ENCODE measurements at regions not wholly inside any gene's neighbourhood (a gene's known extent, or its start where the extent isn't known, plus 50 kb on each side); places are given as distances from the start of the nearest gene placed in this dataset.

DNA sequence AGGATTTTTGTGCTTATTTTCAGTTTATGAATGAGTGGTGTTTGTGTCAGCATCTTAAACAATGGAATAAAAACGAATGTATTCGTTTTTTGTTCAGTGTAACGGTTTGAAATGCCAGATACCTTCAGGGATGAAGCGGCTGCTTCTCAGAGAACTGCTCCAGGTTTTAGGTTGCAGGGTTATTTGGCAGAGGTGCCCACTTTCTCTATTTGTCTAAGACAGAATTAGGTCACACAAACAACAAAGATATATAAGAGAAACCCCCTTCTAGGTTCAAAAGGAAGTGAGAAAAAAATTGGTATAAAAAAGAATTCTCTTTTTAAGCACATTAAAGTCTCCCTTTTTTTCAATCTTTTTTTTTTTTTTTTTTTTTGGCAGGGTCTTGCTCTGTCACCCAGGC lies 98.9 kb downstream of the MFAP3L start:
- CTCF ChIA-PET = no interaction called here
- intact Hi-C loops (cut with micrococcal nuclease; ENCODE audit: unreplicated experiment) = no loop called here
- no TSS peak for BruUV-seq (replicated peaks)

DNA sequence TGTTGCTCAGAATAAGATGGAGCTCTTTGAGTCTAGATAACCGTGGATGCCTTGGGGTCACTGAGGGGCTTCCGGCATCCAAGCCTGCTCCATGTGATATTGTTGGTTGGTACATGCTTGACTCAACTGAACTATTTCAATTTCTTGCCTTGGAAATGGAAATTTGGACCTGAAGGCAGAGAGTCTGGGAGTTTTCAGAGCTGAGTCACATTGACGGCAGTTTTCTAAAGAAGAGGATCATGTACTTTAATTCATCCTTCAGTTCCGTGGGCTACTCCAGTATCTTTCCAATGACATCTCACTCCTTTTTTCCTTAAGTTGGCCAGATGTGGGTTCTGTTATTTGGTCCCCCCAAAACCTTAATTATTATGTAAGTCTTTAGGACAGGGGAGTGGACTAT lies 100.5 kb downstream of the MFAP3L start:
- H3K36me3 ChIP-seq (ENCODE audit: insufficient read depth, low read length, poor library complexity, severe bottlenecking) = no peaks in the 10 kb centered on the region
- ChIA-PET CTCF (no interaction called here), POLR2A (ENCODE audit: low non-redundant PET) (no interaction called here)
- no TSS peak for BruUV-seq (replicated peaks)
- no peak overlapping the region for H3K4me3 ChIP-seq (ENCODE audit: low read depth, low read length, poor library complexity, severe bottlenecking)
- intact Hi-C loops (cut with micrococcal nuclease; ENCODE audit: unreplicated experiment) = no loop called here
- TF ChIP-seq EZH2 (IDR thresholded peaks at IDR 0.05; ENCODE audit: borderline replicate concordance, low read depth, low read length, poor library complexity, severe bottlenecking) = no peak
- TF ChIP-seq, protein P1, sequence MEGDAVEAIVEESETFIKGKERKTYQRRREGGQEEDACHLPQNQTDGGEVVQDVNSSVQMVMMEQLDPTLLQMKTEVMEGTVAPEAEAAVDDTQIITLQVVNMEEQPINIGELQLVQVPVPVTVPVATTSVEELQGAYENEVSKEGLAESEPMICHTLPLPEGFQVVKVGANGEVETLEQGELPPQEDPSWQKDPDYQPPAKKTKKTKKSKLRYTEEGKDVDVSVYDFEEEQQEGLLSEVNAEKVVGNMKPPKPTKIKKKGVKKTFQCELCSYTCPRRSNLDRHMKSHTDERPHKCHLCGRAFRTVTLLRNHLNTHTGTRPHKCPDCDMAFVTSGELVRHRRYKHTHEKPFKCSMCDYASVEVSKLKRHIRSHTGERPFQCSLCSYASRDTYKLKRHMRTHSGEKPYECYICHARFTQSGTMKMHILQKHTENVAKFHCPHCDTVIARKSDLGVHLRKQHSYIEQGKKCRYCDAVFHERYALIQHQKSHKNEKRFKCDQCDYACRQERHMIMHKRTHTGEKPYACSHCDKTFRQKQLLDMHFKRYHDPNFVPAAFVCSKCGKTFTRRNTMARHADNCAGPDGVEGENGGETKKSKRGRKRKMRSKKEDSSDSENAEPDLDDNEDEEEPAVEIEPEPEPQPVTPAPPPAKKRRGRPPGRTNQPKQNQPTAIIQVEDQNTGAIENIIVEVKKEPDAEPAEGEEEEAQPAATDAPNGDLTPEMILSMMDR (conservative IDR thresholded peaks at IDR 0.05; ENCODE audit: low read depth, low read length) = no peak
- H3K9me3 ChIP-seq (ENCODE audit: low read depth, low read length, poor library complexity, severe bottlenecking) = no peaks in the 10 kb centered on the region
- H3K4me1 ChIP-seq (ENCODE audit: insufficient read depth, low read length, poor library complexity, severe bottlenecking) = no peaks in the 10 kb centered on the region
- no peak overlapping the region for H3K27ac ChIP-seq (ENCODE audit: low read depth, low read length, poor library complexity, severe bottlenecking)
- DNase-seq (ENCODE audit: low spot score) = no peak
- H3K27me3 ChIP-seq (replicated peaks; ENCODE audit: insufficient read depth, low read depth, low read length, poor library complexity) = peaks cover 15% of the 10 kb centered on the region

More for the DNA sequence above, 98.9 kb downstream of the MFAP3L start:
- H3K27me3 ChIP-seq (replicated peaks; ENCODE audit: insufficient read depth, low read depth, low read length, poor library complexity) = peaks cover 5% of the 10 kb centered on the region
- H3K9me3 ChIP-seq (ENCODE audit: low read depth, low read length, poor library complexity, severe bottlenecking) = no peaks in the 10 kb centered on the region
- TF ChIP-seq EZH2 (IDR thresholded peaks at IDR 0.05; ENCODE audit: borderline replicate concordance, low read depth, low read length, poor library complexity, severe bottlenecking) = no peak
- TF ChIP-seq, protein P1 (conservative IDR thresholded peaks at IDR 0.05; ENCODE audit: low read depth, low read length) = no peak
- H3K4me1 ChIP-seq (ENCODE audit: insufficient read depth, low read length, poor library complexity, severe bottlenecking) = no peaks in the 10 kb centered on the region
- POLR2A ChIA-PET (ENCODE audit: low non-redundant PET) = no interaction called here
- DNase-seq (ENCODE audit: low spot score) = no peak
- no peaks in the 10 kb centered on the region for H3K36me3 ChIP-seq (ENCODE audit: insufficient read depth, low read length, poor library complexity, severe bottlenecking)
- H3K4me3 ChIP-seq (ENCODE audit: low read depth, low read length, poor library complexity, severe bottlenecking) = no peak overlapping the region
- no peak overlapping the region for H3K27ac ChIP-seq (ENCODE audit: low read depth, low read length, poor library complexity, severe bottlenecking)

DNA sequence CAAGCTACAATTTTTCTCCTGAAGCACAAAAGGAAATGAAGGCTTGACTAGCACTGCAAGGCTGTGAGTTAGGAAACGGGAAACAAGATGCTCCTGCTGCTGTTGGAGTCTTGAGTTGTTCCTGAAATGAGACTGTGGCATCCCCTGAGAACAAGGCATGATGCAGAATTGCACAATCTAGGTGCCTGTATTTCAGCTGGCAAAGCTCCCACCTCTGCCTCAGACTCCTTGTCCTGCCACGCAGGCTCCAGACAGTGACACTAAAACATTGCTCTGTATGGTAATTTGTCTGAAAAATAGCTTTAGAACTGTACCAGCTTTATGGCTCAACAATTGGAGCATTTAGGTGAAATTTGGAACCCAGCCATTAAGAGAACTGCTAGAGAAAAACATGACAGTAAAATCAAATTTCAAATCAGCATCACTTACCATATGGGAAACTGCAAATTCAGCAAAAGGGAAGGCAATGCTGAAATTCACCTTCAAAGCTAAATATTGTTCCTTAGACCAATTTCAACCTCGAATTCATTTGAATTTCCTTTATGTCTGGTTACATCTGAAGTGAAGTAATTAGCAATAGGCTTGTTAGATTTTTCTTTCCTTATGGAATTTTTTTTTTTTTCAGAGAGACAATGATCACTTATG lies 103.4 kb downstream of the MFAP3L start:
- TF ChIP-seq EZH2 (IDR thresholded peaks at IDR 0.05; ENCODE audit: borderline replicate concordance, low read depth, low read length, poor library complexity, severe bottlenecking) = no peak
- TF ChIP-seq, protein P1 (conservative IDR thresholded peaks at IDR 0.05; ENCODE audit: low read depth, low read length) = no peak
- ChIA-PET POLR2A (ENCODE audit: low non-redundant PET) (no interaction called here), CTCF (no interaction called here)
- no peak for DNase-seq (ENCODE audit: low spot score)
- Histone ChIP-seq H3K9me3 (ENCODE audit: low read depth, low read length, poor library complexity, severe bottlenecking) (no peaks in the 10 kb centered on the region), H3K27me3 (replicated peaks; ENCODE audit: insufficient read depth, low read depth, low read length, poor library complexity) (peaks cover 22% of the 10 kb centered on the region), H3K27ac (ENCODE audit: low read depth, low read length, poor library complexity, severe bottlenecking) (no peak overlapping the region), H3K36me3 (ENCODE audit: insufficient read depth, low read length, poor library complexity, severe bottlenecking) (no peaks in the 10 kb centered on the region), H3K4me3 (ENCODE audit: low read depth, low read length, poor library complexity, severe bottlenecking) (no peak overlapping the region), H3K4me1 (ENCODE audit: insufficient read depth, low read length, poor library complexity, severe bottlenecking) (no peaks in the 10 kb centered on the region)
- intact Hi-C loops (cut with micrococcal nuclease; ENCODE audit: unreplicated experiment) = no loop called here
- no TSS peak for BruUV-seq (replicated peaks)

Data from A673 (cell line).